ENCODE measurements at regions not wholly inside any gene's neighbourhood (a gene's known extent, or its start where the extent isn't known, plus 50 kb on each side); places are given as distances from the start of the nearest gene placed in this dataset.

- peak; percentile 31 for DNase-seq (ENCODE audit: low read depth)
- TF ChIP-seq CTCF (IDR thresholded peaks at IDR 0.05; ENCODE audit: insufficient read depth, low read length): no peak
- no peak overlapping the region for H3K4me3 ChIP-seq (ENCODE audit: low read depth, low read length)
Measured at GRCh38 chr10:53315709-53316108, 543.1 kb upstream of the MBL2 start.

GRCh38 chr10:53314876-53315275, 542.3 kb upstream of the MBL2 start:
- peak; percentile 93 for DNase-seq (ENCODE audit: low read depth)
- no peak overlapping the region for H3K4me3 ChIP-seq (ENCODE audit: low read depth, low read length)
- TF ChIP-seq CTCF (IDR thresholded peaks at IDR 0.05; ENCODE audit: insufficient read depth, low read length): no peak

- no peak overlapping the region for H3K4me3 ChIP-seq (ENCODE audit: low read depth, low read length)
- DNase-seq (ENCODE audit: low read depth): no peak
- TF ChIP-seq CTCF (IDR thresholded peaks at IDR 0.05; ENCODE audit: insufficient read depth, low read length): no peak
Measured at GRCh38 chr10:53298443-53298842, 525.9 kb upstream of the MBL2 start.

GRCh38 chr10:53284615-53285182, 512.1 kb upstream of the MBL2 start:
- no peak for DNase-seq (ENCODE audit: low read depth)
- TF ChIP-seq CTCF (IDR thresholded peaks at IDR 0.05; ENCODE audit: insufficient read depth, low read length): no peak
- H3K4me3 ChIP-seq (ENCODE audit: low read depth, low read length): no peak overlapping the region

GRCh38 chr10:53276797-53277196, 504.2 kb upstream of the MBL2 start:
- no peak for DNase-seq (ENCODE audit: low read depth)
- no peak for TF ChIP-seq CTCF (IDR thresholded peaks at IDR 0.05; ENCODE audit: insufficient read depth, low read length)
- H3K4me3 ChIP-seq (ENCODE audit: low read depth, low read length): no peak overlapping the region

GRCh38 chr10:53269482-53269881, 496.9 kb upstream of the MBL2 start:
- DNase-seq (ENCODE audit: low read depth): no peak
- H3K4me3 ChIP-seq (ENCODE audit: low read depth, low read length): no peak overlapping the region
- no peak for TF ChIP-seq CTCF (IDR thresholded peaks at IDR 0.05; ENCODE audit: insufficient read depth, low read length)

- no peak for DNase-seq (ENCODE audit: low read depth)
- H3K4me3 ChIP-seq (ENCODE audit: low read depth, low read length): no peak overlapping the region
- TF ChIP-seq CTCF (IDR thresholded peaks at IDR 0.05; ENCODE audit: insufficient read depth, low read length): no peak
Measured at GRCh38 chr10:53260213-53260612, 487.6 kb upstream of the MBL2 start.

Measured in fibroblast of the aortic adventitia (primary cell).